ENCODE measurements at regions not wholly inside any gene's neighbourhood (a gene's known extent, or its start where the extent isn't known, plus 50 kb on each side); places are given as distances from the start of the nearest gene placed in this dataset.

DNA sequence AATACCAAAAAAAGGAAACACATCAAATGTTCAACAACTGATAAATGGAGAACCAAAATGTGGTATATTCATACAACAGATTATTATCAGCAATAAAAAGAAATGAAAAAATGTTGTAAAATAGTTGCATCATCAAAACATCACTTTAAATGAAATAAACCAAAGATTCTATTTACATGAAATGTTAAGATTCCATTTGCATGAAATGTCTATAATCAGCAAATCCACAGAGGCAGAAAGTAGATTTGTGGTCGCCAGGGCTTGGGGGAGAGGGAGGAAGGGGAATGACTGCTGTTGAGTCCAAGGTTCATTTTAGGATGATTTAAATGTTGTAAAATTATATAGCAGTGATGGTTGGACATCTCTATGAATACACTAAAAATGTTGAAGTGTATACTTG is 181.9 kb downstream of the RTP5 start:
- Histone ChIP-seq H3K4me1 (replicated peaks in 1 of 4; ENCODE audit: control insufficient read depth in 3 of 4, insufficient read depth in 4 of 4, low read length in 3 of 4) (no peaks in the 10 kb centered on the region; a peak in 1 of 7 replicates), H3K27ac (ENCODE audit: low read depth, low read length) (no peak overlapping the region), H3K4ac (replicated peaks; ENCODE audit: insufficient read length, low read depth, low read length) (no peak overlapping the region), H2BK15ac (ENCODE audit: low read length) (no peak overlapping the region), H3K18ac (ENCODE audit: extremely low read depth, low read length) (no peak overlapping the region), H2AFZ (ENCODE audit: low read length) (no peak overlapping the region), H2BK5ac (ENCODE audit: low read depth, low read length) (no peak overlapping the region), H3K9me3 (ENCODE audit: insufficient read depth in 2 of 2, low read depth in 1 of 2, low read length in 1 of 2) (no peaks in the 10 kb centered on the region; a peak in 1 of 4 replicates), H3K4me3 (ENCODE audit: extremely low read depth in 1 of 4, insufficient read depth in 2 of 4, low read depth in 3 of 4, low read length in 4 of 4) (no peak overlapping the region), H4K20me1 (replicated peaks in 1 of 2; ENCODE audit: control insufficient read depth in 1 of 2, insufficient read depth in 2 of 2, low read length in 2 of 2) (peaks cover 2 to 3% of the 10 kb centered on the region in 2 experiments), H4K5ac (ENCODE audit: insufficient read length, low read depth, low read length) (no peak overlapping the region), H3K14ac (ENCODE audit: insufficient read length) (no peak overlapping the region), H3K9ac (replicated peaks in 1 of 4; ENCODE audit: extremely low read depth in 1 of 4, low read depth in 3 of 4, low read length in 3 of 4) (no peak overlapping the region), H4K91ac (replicated peaks; ENCODE audit: insufficient read length, low read length) (no peak overlapping the region), H3K23ac (ENCODE audit: insufficient read length) (no peak overlapping the region), H3K36me3 (ENCODE audit: control insufficient read depth in 2 of 4, insufficient read depth in 4 of 4, low read length in 3 of 4) (no peaks in the 10 kb centered on the region), H3K23me2 (ENCODE audit: low read depth, low read length) (no peaks in the 10 kb centered on the region), H2BK20ac (ENCODE audit: low read length) (no peak overlapping the region), H3K4me2 (ENCODE audit: insufficient read depth in 1 of 2, low read depth in 2 of 2, low read length in 2 of 2) (no peak overlapping the region), H3K56ac (replicated peaks; ENCODE audit: insufficient read length, low read depth, low read length) (no peak overlapping the region), H3K79me2 (ENCODE audit: control insufficient read depth in 1 of 2, insufficient read depth in 2 of 2, low read length in 2 of 2) (no peaks in the 10 kb centered on the region), H4K8ac (ENCODE audit: extremely low read depth, insufficient read depth, low read length) (no peak overlapping the region), H2AK5ac (ENCODE audit: low read depth, low read length) (no peak overlapping the region), H2BK12ac (ENCODE audit: low read depth, low read length) (no peak overlapping the region), H3K27me3 (replicated peaks in 1 of 4; ENCODE audit: control insufficient read depth in 3 of 4, extremely low read depth in 1 of 4, insufficient read depth in 3 of 4, low read length in 3 of 4) (peaks cover 13 to 82% (median 58%) of the 10 kb centered on the region in 4 experiments), H2BK120ac (replicated peaks; ENCODE audit: low read depth, low read length) (no peak overlapping the region), H3K79me1 (ENCODE audit: low read depth, low read length) (no peaks in the 10 kb centered on the region)
- FAIRE-seq: no peak
- WGBS, 2 experiments (ENCODE audit: extremely low coverage in 1 of 2, insufficient coverage in 1 of 2, insufficient read length in 1 of 2, insufficient replicate concordance in 2 of 2, low coverage in 1 of 2, low lambda C conversion rate in 2 of 2, missing lambda C conversion rate in 1 of 2): 50% methylated on average over 1 of the region's 1 CpG; no CpG with 5 or more reads in 1 of the 2 experiments
- CTCF ChIA-PET (ENCODE audit: partially characterized antibody): no interaction called here
- no peak for DNase-seq (ENCODE audit: low read depth in 1 of 2, low spot score in 2 of 2)
- POLR2A ChIA-PET (ENCODE audit: partially characterized antibody): interaction anchor here (0.6 kb wide), 1 partner anchor 29 kb away, joined by 4 read pairs; no protein-coding TSS in a partner anchor
- TF ChIP-seq, protein P1, sequence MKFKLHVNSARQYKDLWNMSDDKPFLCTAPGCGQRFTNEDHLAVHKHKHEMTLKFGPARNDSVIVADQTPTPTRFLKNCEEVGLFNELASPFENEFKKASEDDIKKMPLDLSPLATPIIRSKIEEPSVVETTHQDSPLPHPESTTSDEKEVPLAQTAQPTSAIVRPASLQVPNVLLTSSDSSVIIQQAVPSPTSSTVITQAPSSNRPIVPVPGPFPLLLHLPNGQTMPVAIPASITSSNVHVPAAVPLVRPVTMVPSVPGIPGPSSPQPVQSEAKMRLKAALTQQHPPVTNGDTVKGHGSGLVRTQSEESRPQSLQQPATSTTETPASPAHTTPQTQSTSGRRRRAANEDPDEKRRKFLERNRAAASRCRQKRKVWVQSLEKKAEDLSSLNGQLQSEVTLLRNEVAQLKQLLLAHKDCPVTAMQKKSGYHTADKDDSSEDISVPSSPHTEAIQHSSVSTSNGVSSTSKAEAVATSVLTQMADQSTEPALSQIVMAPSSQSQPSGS (IDR thresholded peaks at IDR 0.05; ENCODE audit: low read length): no peak
- TF ChIP-seq JUND (IDR thresholded peaks at IDR 0.05; ENCODE audit: low read length): no peak
- no peak for TF ChIP-seq CREB1 (IDR thresholded peaks at IDR 0.05)

Data from H1 (cell line).